Subcutaneous abdominal adipose tissue (tissue), 5 donors: ENCODE measurements at regions not wholly inside any gene's neighbourhood (a gene's known extent, or its start where the extent isn't known, plus 50 kb on each side); places are given as distances from the start of the nearest gene placed in this dataset.

Experiments
- H3K27ac ChIP-seq: one replicate; pipeline ENCODE4 v1.7.0; 2013; ENCODE audit warnings: low read depth, mild to moderate bottlenecking, inconsistent platforms, low read length, moderate library complexity
- H3K27me3 ChIP-seq, 5 donors: one replicate each; pipeline ENCODE4 v1.7.0; 2013; ENCODE audit warnings: low read length in 5 of 5, inconsistent platforms in 1 of 5; ENCODE audit not compliant: control insufficient read depth in 5 of 5, insufficient read depth in 4 of 5
- H3K36me3 ChIP-seq, 5 donors: one replicate each; pipeline ENCODE4 v1.7.0; 2013; ENCODE audit warnings: low read length in 5 of 5; ENCODE audit not compliant: control insufficient read depth in 5 of 5, insufficient read depth in 5 of 5
- H3K4me1 ChIP-seq, 5 donors: one replicate each; pipeline ENCODE4 v1.7.0; 2013; ENCODE audit warnings: low read length in 5 of 5, mild to moderate bottlenecking in 3 of 5, moderate library complexity in 1 of 5; ENCODE audit not compliant: control insufficient read depth in 5 of 5, insufficient read depth in 5 of 5
- H3K4me3 ChIP-seq, 5 donors: one replicate each; pipeline ENCODE4 v1.7.0; 2013; ENCODE audit warnings: low read length in 5 of 5, low read depth in 1 of 5
- H3K9ac ChIP-seq, 5 donors: one replicate each; pipeline ENCODE4 v1.7.0; 2013; ENCODE audit warnings: low read length in 5 of 5, mild to moderate bottlenecking in 4 of 5, moderate library complexity in 3 of 5
- H3K9me3 ChIP-seq, 5 donors: one replicate each; pipeline ENCODE4 v1.7.0; 2013; ENCODE audit warnings: low read length in 5 of 5; ENCODE audit not compliant: control insufficient read depth in 5 of 5
- donor health status: healthy.
- donor health status: healthy.
- donor health status: healthy.
- donor health status: healthy.
- donor health status: healthy.

DNA sequence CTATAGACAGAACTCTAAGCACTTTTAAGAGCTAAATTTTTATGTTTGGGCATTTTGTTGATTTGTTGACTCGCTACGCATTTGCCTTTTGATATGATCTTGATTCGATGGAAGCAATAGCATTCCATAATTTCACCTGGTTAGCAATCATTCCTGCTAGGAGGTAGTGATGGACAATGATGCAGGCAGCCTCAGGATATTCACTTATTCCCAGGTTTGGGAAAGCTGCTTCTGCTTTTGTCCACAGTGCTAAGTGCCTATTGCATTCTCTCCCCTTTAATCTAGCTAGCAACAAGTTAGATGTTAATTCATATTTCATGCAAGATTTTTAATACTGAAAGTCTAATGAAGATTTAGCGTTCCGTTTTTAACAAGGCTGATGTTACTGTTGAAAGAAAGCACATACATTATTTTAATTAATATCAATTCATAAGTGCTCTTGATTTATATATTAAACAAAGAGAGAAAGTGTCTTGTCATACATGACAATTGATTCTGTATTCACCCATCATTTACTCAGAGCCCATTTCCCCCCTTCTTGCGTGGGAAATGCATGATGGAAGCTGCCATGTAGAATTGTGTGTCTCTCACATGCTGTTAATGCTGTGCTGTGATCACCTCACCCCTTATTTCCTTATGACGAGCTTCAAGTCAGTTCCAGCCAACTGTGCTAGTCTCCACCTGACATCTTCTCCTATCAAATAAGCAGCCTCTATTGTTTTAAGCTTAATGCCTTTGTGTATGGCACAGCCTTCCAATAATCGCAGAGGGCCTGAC is 53.0 kb upstream of the TMCO5A start:
- Histone ChIP-seq H3K4me3 (no peak overlapping the region), H3K36me3 (no peaks in the 10 kb centered on the region), H3K27ac (no peak overlapping the region), H3K9me3 (no peaks in the 10 kb centered on the region), H3K27me3 (peaks cover 0 to 7% (median 0%) of the 10 kb centered on the region in 5 donors), H3K4me1 (peaks cover 0 to 5% (median 0%) of the 10 kb centered on the region in 5 donors), H3K9ac (no peak overlapping the region)

GRCh38 chr15:37882640-37883039 is 51.8 kb upstream of the TMCO5A start:
- H3K9ac ChIP-seq, result no peak overlapping the region
- no peaks in the 10 kb centered on the region for H3K9me3 ChIP-seq
- no peaks in the 10 kb centered on the region for H3K36me3 ChIP-seq
- H3K27ac ChIP-seq, result no peak overlapping the region
- no peak overlapping the region for H3K4me3 ChIP-seq
- peaks cover 0 to 5% (median 0%) of the 10 kb centered on the region in 5 donors for H3K4me1 ChIP-seq
- peaks cover 0 to 7% (median 0%) of the 10 kb centered on the region in 5 donors for H3K27me3 ChIP-seq
